ENCODE measurements at regions not wholly inside any gene's neighbourhood (a gene's known extent, or its start where the extent isn't known, plus 50 kb on each side); places are given as distances from the start of the nearest gene placed in this dataset.

GRCh38 chr10:8214587-8214986 lies 160.1 kb downstream of the GATA3 start:
- no peak overlapping the region for H3K4me3 Mint-ChIP-seq
- Histone ChIP-seq H3K4me3 (no peak overlapping the region), H2AFZ (replicated peaks) (no peak overlapping the region), H3K27me3 (no peaks in the 10 kb centered on the region), H3K36me3 (no peaks in the 10 kb centered on the region), H3K79me2 (ENCODE audit: low read depth) (no peaks in the 10 kb centered on the region), H3K9me3 (ENCODE audit: low read depth) (no peaks in the 10 kb centered on the region), H3K4me2 (no peak overlapping the region), H3F3A (ENCODE audit: low read depth) (no peaks in the 10 kb centered on the region), H4K20me1 (ENCODE audit: low read depth) (no peaks in the 10 kb centered on the region), H3K4me1 (no peaks in the 10 kb centered on the region), H3K9ac (no peak overlapping the region), H3K27ac (no peak overlapping the region)
- no peaks in the 10 kb centered on the region for H3K9me3 Mint-ChIP-seq
- H3K27me3 Mint-ChIP-seq (ENCODE audit: insufficient read depth, low read depth) = peaks cover 2% of the 10 kb centered on the region
- no peaks in the 10 kb centered on the region for H3K36me3 Mint-ChIP-seq
- no peak overlapping the region for H3K27ac Mint-ChIP-seq
- no peak for TF ChIP-seq CTCF (IDR thresholded peaks at IDR 0.05)
- no peak for TF ChIP-seq EZH2phosphoT487 (IDR thresholded peaks at IDR 0.05)
- no peak for TF ChIP-seq EZH2 (IDR thresholded peaks at IDR 0.05)
- H3K4me1 Mint-ChIP-seq = no peaks in the 10 kb centered on the region
- DNase-seq (ENCODE audit: low spot score) = no peak

DNA sequence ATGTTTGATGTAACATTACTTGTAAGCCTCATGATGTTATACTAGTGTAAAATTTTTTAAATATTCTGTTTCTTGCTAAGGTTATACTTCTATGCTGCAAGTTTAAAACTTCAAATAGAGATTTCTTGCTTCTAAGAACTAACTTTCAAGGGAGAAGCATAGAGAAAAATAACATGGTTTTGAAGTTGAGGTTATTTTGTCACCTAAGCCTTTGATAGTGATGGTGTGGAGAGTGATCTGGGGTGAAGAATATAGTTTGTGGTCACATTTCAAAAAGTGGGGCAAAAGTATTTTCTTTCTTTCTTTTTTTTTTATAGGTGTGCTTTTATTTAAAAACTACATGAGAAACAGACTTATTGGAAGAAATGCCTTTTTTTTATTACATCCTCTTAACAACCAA lies 162.4 kb downstream of the GATA3 start:
- H3K9me3 Mint-ChIP-seq = no peaks in the 10 kb centered on the region
- no peaks in the 10 kb centered on the region for H3K9me3 ChIP-seq (ENCODE audit: low read depth)
- peaks cover 5% of the 10 kb centered on the region for H3K27me3 Mint-ChIP-seq (ENCODE audit: insufficient read depth, low read depth)
- no peak for DNase-seq (ENCODE audit: low spot score)
- no peak overlapping the region for H3K27ac ChIP-seq
- H3K36me3 ChIP-seq = no peaks in the 10 kb centered on the region
- H3K9ac ChIP-seq = no peak overlapping the region
- no peaks in the 10 kb centered on the region for H4K20me1 ChIP-seq (ENCODE audit: low read depth)
- TF ChIP-seq CTCF (IDR thresholded peaks at IDR 0.05) (no peak), EZH2phosphoT487 (IDR thresholded peaks at IDR 0.05) (no peak), EZH2 (IDR thresholded peaks at IDR 0.05) (no peak)
- H3K4me1 Mint-ChIP-seq = no peaks in the 10 kb centered on the region
- no peaks in the 10 kb centered on the region for H3K36me3 Mint-ChIP-seq
- no peaks in the 10 kb centered on the region for H3K79me2 ChIP-seq (ENCODE audit: low read depth)
- H3K4me2 ChIP-seq = no peak overlapping the region
- no peaks in the 10 kb centered on the region for H3K27me3 ChIP-seq
- H3K4me1 ChIP-seq = no peaks in the 10 kb centered on the region
- no peak overlapping the region for H3K27ac Mint-ChIP-seq
- H3K4me3 Mint-ChIP-seq = no peak overlapping the region
- no peaks in the 10 kb centered on the region for H3F3A ChIP-seq (ENCODE audit: low read depth)
- H2AFZ ChIP-seq (replicated peaks) = no peak overlapping the region
- H3K4me3 ChIP-seq = no peak overlapping the region

GRCh38 chr10:8221451-8221850 lies 167.0 kb downstream of the GATA3 start:
- no peaks in the 10 kb centered on the region for H4K20me1 ChIP-seq (ENCODE audit: low read depth)
- Mint-ChIP-seq H3K36me3 (no peaks in the 10 kb centered on the region), H3K9me3 (no peaks in the 10 kb centered on the region), H3K4me1 (no peaks in the 10 kb centered on the region), H3K4me3 (no peak overlapping the region), H3K27ac (no peak overlapping the region), H3K27me3 (ENCODE audit: insufficient read depth, low read depth) (peaks cover 4% of the 10 kb centered on the region)
- no peaks in the 10 kb centered on the region for H3K4me1 ChIP-seq
- H3K79me2 ChIP-seq (ENCODE audit: low read depth) = no peaks in the 10 kb centered on the region
- H3K9ac ChIP-seq = no peak overlapping the region
- no peaks in the 10 kb centered on the region for H3K27me3 ChIP-seq
- no peak for TF ChIP-seq EZH2phosphoT487 (IDR thresholded peaks at IDR 0.05)
- no peak for TF ChIP-seq CTCF (IDR thresholded peaks at IDR 0.05)
- no peak for TF ChIP-seq EZH2 (IDR thresholded peaks at IDR 0.05)
- H3K4me2 ChIP-seq = no peak overlapping the region
- H3F3A ChIP-seq (ENCODE audit: low read depth) = no peaks in the 10 kb centered on the region
- no peak overlapping the region for H3K27ac ChIP-seq
- H3K9me3 ChIP-seq (ENCODE audit: low read depth) = no peaks in the 10 kb centered on the region
- no peak overlapping the region for H3K4me3 ChIP-seq
- no peak overlapping the region for H2AFZ ChIP-seq (replicated peaks)
- H3K36me3 ChIP-seq = no peaks in the 10 kb centered on the region
- no peak for DNase-seq (ENCODE audit: low spot score)

DNA sequence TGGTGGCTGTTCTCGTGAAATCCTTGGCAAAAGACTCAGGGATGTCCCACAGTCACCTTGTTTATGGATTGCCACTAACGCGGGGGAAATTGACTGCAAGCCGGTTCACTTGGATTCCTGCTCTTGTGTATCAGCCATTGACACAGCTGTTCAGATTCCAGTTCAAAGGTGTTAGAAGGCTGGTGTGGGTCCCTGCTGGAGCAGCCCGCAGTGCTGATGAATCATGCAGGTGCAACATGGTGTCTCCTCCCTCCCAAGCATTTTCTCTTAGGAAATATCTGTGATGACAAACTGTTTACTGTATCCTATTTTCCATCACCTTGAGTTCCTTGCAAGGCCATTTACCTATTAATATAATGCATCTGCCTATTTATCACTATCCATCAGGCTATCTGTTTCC lies 170.1 kb downstream of the GATA3 start:
- Mint-ChIP-seq H3K27ac (no peak overlapping the region), H3K9me3 (no peaks in the 10 kb centered on the region), H3K36me3 (no peaks in the 10 kb centered on the region), H3K27me3 (ENCODE audit: insufficient read depth, low read depth) (peaks cover 4% of the 10 kb centered on the region), H3K4me1 (no peaks in the 10 kb centered on the region), H3K4me3 (no peak overlapping the region)
- Histone ChIP-seq H3K27me3 (no peaks in the 10 kb centered on the region), H3K4me2 (no peak overlapping the region), H3K9me3 (ENCODE audit: low read depth) (no peaks in the 10 kb centered on the region), H2AFZ (replicated peaks) (no peak overlapping the region), H3K4me1 (no peaks in the 10 kb centered on the region), H4K20me1 (ENCODE audit: low read depth) (no peaks in the 10 kb centered on the region), H3K4me3 (no peak overlapping the region), H3K79me2 (ENCODE audit: low read depth) (no peaks in the 10 kb centered on the region), H3F3A (ENCODE audit: low read depth) (no peaks in the 10 kb centered on the region), H3K9ac (no peak overlapping the region), H3K27ac (no peak overlapping the region), H3K36me3 (no peaks in the 10 kb centered on the region)
- no peak for TF ChIP-seq EZH2phosphoT487 (IDR thresholded peaks at IDR 0.05)
- TF ChIP-seq EZH2 (IDR thresholded peaks at IDR 0.05) = no peak
- TF ChIP-seq CTCF (IDR thresholded peaks at IDR 0.05) = no peak
- no peak for DNase-seq (ENCODE audit: low spot score)

Data from neural progenitor cell (in vitro differentiated cells).